HepG2 (cell line): ENCODE measurements at regions not wholly inside any gene's neighbourhood (a gene's known extent, or its start where the extent isn't known, plus 50 kb on each side); places are given as distances from the start of the nearest gene placed in this dataset.

Source experiments
- ATAC-seq: fragments of 200-7000 bp; cut with Tn5 transposase; 3 replicates; pipeline ENCODE4 v1.9.1; 2020; ENCODE audit warnings: mild to moderate bottlenecking, moderate library complexity
- BruUV-seq: library from RNA; stranded (reverse); fragments of 400-500 nt; replicated peaks from 2 replicates; lab custom pipeline; 2021; lab: Mats Ljungman, UMichigan
- CTCF ChIA-PET: fragments of 300-600 bp; formaldehyde crosslinking; extraction: SDS; loops from one replicate; lab custom pipeline; 2021; ENCODE audit warnings: low total read pairs, inconsistent platforms, low intra/inter-chr PET ratio; lab: Yijun Ruan, JAX
- POLR2A ChIA-PET: fragments of 350-600 bp; sonication (Branson Sonifier 250); formaldehyde crosslinking; loops from one replicate; lab custom pipeline; 2020; ENCODE audit warnings: antibody characterized with exemption, inconsistent platforms; lab: Yijun Ruan, JAX
- DNase-seq: peaks from one replicate; pipeline ENCODE4 v3.0.0-alpha.2; 2015; ENCODE audit warnings: low spot score
- FAIRE-seq: peaks from 3 replicates; lab custom pipeline; 2011; peaks lifted over from hg19 to GRCh38; lab: Jason Lieb, UNC
- H2AFZ ChIP-seq: one replicate; pipeline ENCODE4 v1.6.1; 2011; ENCODE audit warnings: low read length, inconsistent platforms
- H3K27ac ChIP-seq: fragments of 300-600 bp; 3 replicates; pipeline ENCODE4 v1.8.0; 2011; ENCODE audit warnings: mixed run types, mild to moderate bottlenecking, mixed read lengths, low read length, inconsistent platforms; ENCODE audit not compliant: insufficient read depth; ENCODE audit errors: extremely low read length
- H3K27me3 ChIP-seq, 2 experiments: fragments of 200-600 bp in 1 of 2; 2 replicates in 1 of 2; 3 replicates in 1 of 2; pipeline versions ENCODE4 v1.6.0 to v1.8.0; 2011; ENCODE audit warnings: low read length in 2 of 2, mild to moderate bottlenecking in 2 of 2, moderate library complexity in 2 of 2, inconsistent platforms in 1 of 2; ENCODE audit not compliant: insufficient read depth in 2 of 2, control insufficient read depth in 1 of 2
- H3K36me3 ChIP-seq, 2 experiments: fragments of 200-600 bp in 1 of 2; replicated peaks in 1 of 2; 2 replicates in 1 of 2; 3 replicates in 1 of 2; pipeline versions ENCODE4 v1.5.1 to v1.8.0; 2011; ENCODE audit warnings: low read length in 2 of 2, inconsistent platforms in 1 of 2; ENCODE audit not compliant: insufficient read depth in 2 of 2, control insufficient read depth in 1 of 2
- H3K4me1 ChIP-seq: 2 replicates; pipeline ENCODE4 v1.5.1; 2012; ENCODE audit warnings: low read length, inconsistent platforms; ENCODE audit not compliant: insufficient read depth
- H3K4me2 ChIP-seq: 2 replicates; pipeline ENCODE4 v1.6.0; 2011; ENCODE audit warnings: low read depth, low read length, inconsistent platforms
- H3K4me3 ChIP-seq, 3 experiments: fragments of 200-600 bp in 1 of 3; sonication (generic), shearing (Covaris generic) in 1 of 3; replicated peaks in 1 of 3; 2 replicates each; pipeline ENCODE4 v1.5.1; 2011 to 2016; ENCODE audit warnings: low read length in 3 of 3, inconsistent platforms in 2 of 3, low read depth in 2 of 3, mild to moderate bottlenecking in 2 of 3, control low read depth in 1 of 3, mixed read lengths in 1 of 3; ENCODE audit not compliant: insufficient read depth in 1 of 3
- H3K79me2 ChIP-seq: one replicate; pipeline ENCODE4 v1.6.1; 2011; ENCODE audit warnings: low read length, inconsistent platforms; ENCODE audit not compliant: insufficient read depth
- H3K9ac ChIP-seq: 2 replicates; pipeline ENCODE4 v1.6.0; 2011; ENCODE audit warnings: mild to moderate bottlenecking, low read depth, low read length, inconsistent platforms; ENCODE audit not compliant: insufficient read depth
- H3K9me3 ChIP-seq: 2 replicates; pipeline ENCODE4 v1.5.1; 2012; ENCODE audit warnings: mild to moderate bottlenecking, low read length
- H4K20me1 ChIP-seq: 2 replicates; pipeline ENCODE4 v1.6.0; 2011; ENCODE audit warnings: inconsistent platforms, mild to moderate bottlenecking, low read length, moderate library complexity; ENCODE audit not compliant: insufficient read depth
- ATF3 ChIP-seq: sonication (generic); formaldehyde crosslinking; IDR thresholded peaks from 2 replicates; pipeline ENCODE4 v1.4.0; 2020; ENCODE audit warnings: missing genetic modification reagents
- ATF7-NPFF ChIP-seq: sonication (generic); formaldehyde crosslinking; IDR thresholded peaks from 2 replicates; pipeline ENCODE4 v1.8.1; 2023; ENCODE audit warnings: mild to moderate bottlenecking, low read depth, missing genetic modification reagents, moderate library complexity
- PRDM10 ChIP-seq: sonication (generic); formaldehyde crosslinking; IDR thresholded peaks from 2 replicates; pipeline ENCODE4 v1.4.0; 2020; ENCODE audit warnings: low read depth, missing genetic modification reagents
- SATB2 ChIP-seq: sonication (generic); formaldehyde crosslinking; IDR thresholded peaks from 2 replicates; pipeline ENCODE4 v1.5.0; 2020; ENCODE audit warnings: missing genetic modification reagents
- SP4 ChIP-seq: sonication (generic); formaldehyde crosslinking; IDR thresholded peaks from 2 replicates; pipeline ENCODE4 v1.8.1; 2023; ENCODE audit warnings: mild to moderate bottlenecking, missing genetic modification reagents
- ZBTB21 ChIP-seq: sonication (generic); formaldehyde crosslinking; IDR thresholded peaks from 2 replicates; pipeline ENCODE4 v1.4.0; 2020; ENCODE audit warnings: missing genetic modification reagents
- ZBTB7A ChIP-seq: sonication (generic); formaldehyde crosslinking; IDR thresholded peaks from 2 replicates; pipeline ENCODE4 v1.8.0; 2022; ENCODE audit warnings: mild to moderate bottlenecking, missing genetic modification reagents
- ZFP36 ChIP-seq: fragments of 150-350 bp; IDR thresholded peaks from 2 replicates; pipeline ENCODE4 v1.6.1; 2018; ENCODE audit warnings: borderline replicate concordance, low read length, low read depth; ENCODE audit not compliant: partially characterized antibody
- ZMAT5 ChIP-seq: sonication (generic); formaldehyde crosslinking; IDR thresholded peaks from 2 replicates; pipeline ENCODE4 v1.5.0; 2020; ENCODE audit warnings: mild to moderate bottlenecking, low read depth, missing genetic modification reagents, borderline replicate concordance
- ZNF180 ChIP-seq: sonication (generic); formaldehyde crosslinking; IDR thresholded peaks from 2 replicates; pipeline ENCODE4 v1.4.0; 2020; ENCODE audit warnings: low read depth, missing genetic modification reagents, borderline replicate concordance
- ZNF260 ChIP-seq: sonication (generic); formaldehyde crosslinking; IDR thresholded peaks from 2 replicates; pipeline ENCODE4 v1.4.0; 2020; ENCODE audit warnings: missing genetic modification reagents, low read depth, mild to moderate bottlenecking, borderline replicate concordance
- ZNF646 ChIP-seq: sonication (generic); formaldehyde crosslinking; IDR thresholded peaks from 2 replicates; pipeline ENCODE4 v1.9.0; 2021; ENCODE audit warnings: mild to moderate bottlenecking, missing genetic modification reagents
- ZNF766 ChIP-seq: sonication (generic); formaldehyde crosslinking; IDR thresholded peaks from 2 replicates; pipeline ENCODE4 v1.5.0; 2020; ENCODE audit warnings: missing genetic modification reagents, borderline replicate concordance
- ZNF850 ChIP-seq: sonication (generic); formaldehyde crosslinking; conservative IDR thresholded peaks from 2 replicates; pipeline ENCODE4 v1.9.0; 2021; ENCODE audit warnings: mild to moderate bottlenecking, missing genetic modification reagents
- WGBS: methylation state at CpG from one replicate; pipeline ENCODE4 v1.1.6; 2017; ENCODE audit warnings: low lambda C conversion rate; 5-methylcytosine and 5-hydroxymethylcytosine counted together
- in situ Hi-C: cut with HindIII; loops from 2 replicates; pipeline ENCODE4 v1.10.0; 2017; ENCODE audit warnings: low pct_unique_long_range_greater_than_20kb; ENCODE audit not compliant: extremely low pct_ligation_motif_present
- intact Hi-C: fragments of 100-400 bp; cut with micrococcal nuclease; formaldehyde crosslinking; loops from one replicate; pipeline ENCODE4 v1.10.0; 2022; ENCODE audit not compliant: unreplicated experiment

DNA sequence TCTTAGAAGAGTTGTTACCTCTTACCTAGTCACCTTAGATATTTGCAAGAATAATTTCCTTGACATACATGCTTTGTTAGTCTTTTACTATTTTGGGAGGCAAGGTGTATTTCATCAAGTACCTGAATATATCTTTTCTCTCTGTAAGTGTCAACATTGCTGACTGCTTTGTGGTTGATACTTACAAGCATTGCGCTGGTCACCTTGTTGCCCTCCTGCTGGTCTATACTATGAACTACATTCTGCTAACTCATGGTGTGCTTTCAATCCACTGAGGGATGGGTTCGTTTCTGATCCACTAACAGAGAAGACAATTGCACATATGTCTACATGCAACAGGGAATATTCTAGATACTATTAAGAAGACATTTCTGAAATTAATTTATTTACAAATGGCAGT lies 837.8 kb upstream of the COBL start:
- in situ Hi-C loops: no loop called here
- ChIA-PET CTCF (no interaction called here), POLR2A (no interaction called here)
- TF ChIP-seq ZNF850 (no peak), ZBTB7A (CRISPR knock-in tag) (no peak), ZMAT5 (CRISPR knock-in tag) (no peak), PRDM10 (CRISPR knock-in tag) (no peak), ZNF260 (CRISPR knock-in tag) (no peak), ZNF646 (CRISPR knock-in tag) (no peak), ZBTB21 (CRISPR knock-in tag) (no peak), SATB2 (CRISPR knock-in tag) (no peak), ATF7-NPFF (CRISPR knock-in tag) (no peak), ATF3 (CRISPR knock-in tag) (no peak), ZFP36 (no peak), ZNF766 (CRISPR knock-in tag) (no peak), SP4 (no peak), ZNF180 (no peak)
- ATAC-seq (peak; percentile 62; the same call in 2 of the 3 replicates), DNase-seq (no peak), FAIRE-seq (no peak)
- Histone ChIP-seq H3K4me2 (no peak overlapping the region), H3K27me3 (no peaks in the 10 kb centered on the region), H3K4me1 (no peaks in the 10 kb centered on the region), H3K9me3 (no peaks in the 10 kb centered on the region), H3K27ac (no peak overlapping the region), H3K4me3 (no peak overlapping the region), H3K9ac (no peak overlapping the region), H3K36me3 (no peaks in the 10 kb centered on the region), H3K79me2 (no peaks in the 10 kb centered on the region), H2AFZ (no peak overlapping the region), H4K20me1 (no peaks in the 10 kb centered on the region)
- BruUV-seq: no TSS peak
- intact Hi-C loops: no loop called here
- WGBS: 25% methylated on average over 2 of the region's 2 CpGs
